Gastrocnemius medialis (tissue), 4 donors: ENCODE measurements at regions not wholly inside any gene's neighbourhood (a gene's known extent, or its start where the extent isn't known, plus 50 kb on each side); places are given as distances from the start of the nearest gene placed in this dataset.
"Not testable (repeated sequence)": the region's sequence is repeated elsewhere in the genome, so short reads cannot be mapped to it uniquely, and the experiment has no call there.

Experiments used
- POLR2A ChIP-seq, 2 donors: fragments of 450-650 bp; IDR thresholded peaks; one replicate each; pipeline ENCODE4 v1.6.1; 2017; ENCODE audit warnings: antibody characterized with exemption in 2 of 2, mild to moderate bottlenecking in 2 of 2, moderate library complexity in 2 of 2
- TF ChIP-seq, protein P1 (sequence below), 5 experiments: fragments of 450-650 bp in 3 of 5; fragments of 200-600 bp in 2 of 5; sonication (generic) in 2 of 5; IDR thresholded peaks in 4 of 5; conservative IDR thresholded peaks in 1 of 5; 1 replicate in 4 of 5; 2 replicates in 1 of 5; pipeline ENCODE4 v1.5.1; 2016 to 2019; ENCODE audit warnings: antibody characterized with exemption in 5 of 5, mild to moderate bottlenecking in 3 of 5, moderate library complexity in 3 of 5

DNA sequence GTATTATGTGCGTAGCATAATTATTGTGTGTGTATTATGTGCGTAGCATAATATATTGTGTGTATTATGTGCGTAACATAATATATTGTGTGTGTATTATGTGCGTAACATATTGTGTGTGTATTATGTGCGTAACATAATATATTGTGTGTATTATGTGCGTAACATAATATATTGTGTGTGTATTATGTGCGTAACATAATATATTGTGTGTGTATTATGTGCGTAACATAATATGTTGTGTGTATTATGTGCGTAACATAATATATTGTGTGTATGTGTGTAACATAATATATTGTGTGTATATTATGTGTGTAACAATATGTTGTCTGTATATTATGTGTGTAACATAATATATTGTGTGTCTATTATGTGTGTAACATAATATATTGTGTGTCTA, 50.1 kb upstream of the ATP5PO start:
- TF ChIP-seq, protein P1, sequence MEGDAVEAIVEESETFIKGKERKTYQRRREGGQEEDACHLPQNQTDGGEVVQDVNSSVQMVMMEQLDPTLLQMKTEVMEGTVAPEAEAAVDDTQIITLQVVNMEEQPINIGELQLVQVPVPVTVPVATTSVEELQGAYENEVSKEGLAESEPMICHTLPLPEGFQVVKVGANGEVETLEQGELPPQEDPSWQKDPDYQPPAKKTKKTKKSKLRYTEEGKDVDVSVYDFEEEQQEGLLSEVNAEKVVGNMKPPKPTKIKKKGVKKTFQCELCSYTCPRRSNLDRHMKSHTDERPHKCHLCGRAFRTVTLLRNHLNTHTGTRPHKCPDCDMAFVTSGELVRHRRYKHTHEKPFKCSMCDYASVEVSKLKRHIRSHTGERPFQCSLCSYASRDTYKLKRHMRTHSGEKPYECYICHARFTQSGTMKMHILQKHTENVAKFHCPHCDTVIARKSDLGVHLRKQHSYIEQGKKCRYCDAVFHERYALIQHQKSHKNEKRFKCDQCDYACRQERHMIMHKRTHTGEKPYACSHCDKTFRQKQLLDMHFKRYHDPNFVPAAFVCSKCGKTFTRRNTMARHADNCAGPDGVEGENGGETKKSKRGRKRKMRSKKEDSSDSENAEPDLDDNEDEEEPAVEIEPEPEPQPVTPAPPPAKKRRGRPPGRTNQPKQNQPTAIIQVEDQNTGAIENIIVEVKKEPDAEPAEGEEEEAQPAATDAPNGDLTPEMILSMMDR (IDR thresholded peaks at IDR 0.05 in 4 of 5, conservative IDR thresholded peaks at IDR 0.05 in 1 of 5): not testable (repeated sequence)
- TF ChIP-seq POLR2A (IDR thresholded peaks at IDR 0.05): not testable (repeated sequence)
